Activated CD4-positive, alpha-beta T cell treated with anti-CD3 and anti-CD28 coated beads, Interleukin-2, amount 50 U/mL, for 48 hours (primary cell): ENCODE measurements at regions not wholly inside any gene's neighbourhood (a gene's known extent, or its start where the extent isn't known, plus 50 kb on each side); places are given as distances from the start of the nearest gene placed in this dataset.

Source experiments
- DNase-seq, 2 experiments: peaks; one replicate each; pipeline ENCODE4 v3.0.0-alpha.2; 2020

DNA sequence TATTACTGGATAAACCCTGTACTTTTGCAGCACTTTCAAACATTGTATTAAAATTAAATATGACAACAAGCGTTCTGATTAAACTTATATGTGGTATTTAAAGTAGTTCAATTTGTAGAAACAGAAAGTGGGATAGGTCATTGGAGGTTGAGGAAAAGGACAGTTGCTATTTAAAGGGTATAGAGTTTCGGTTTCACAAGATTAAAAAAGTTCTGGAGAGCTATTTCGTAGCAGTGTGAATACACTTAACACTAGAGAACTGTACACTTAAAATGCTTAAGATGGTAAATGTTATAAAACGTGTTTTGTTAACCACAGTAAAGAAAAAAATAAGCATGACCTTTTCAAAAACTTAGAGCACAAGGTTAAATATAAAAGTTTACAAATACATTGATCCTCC, 382.1 kb downstream of the BRINP1 start:
- no peak for DNase-seq

- DNase-seq, result no peak
These were observed 378.3 kb downstream of the BRINP1 start for GRCh38 chr9:118990949-118991348.

DNA sequence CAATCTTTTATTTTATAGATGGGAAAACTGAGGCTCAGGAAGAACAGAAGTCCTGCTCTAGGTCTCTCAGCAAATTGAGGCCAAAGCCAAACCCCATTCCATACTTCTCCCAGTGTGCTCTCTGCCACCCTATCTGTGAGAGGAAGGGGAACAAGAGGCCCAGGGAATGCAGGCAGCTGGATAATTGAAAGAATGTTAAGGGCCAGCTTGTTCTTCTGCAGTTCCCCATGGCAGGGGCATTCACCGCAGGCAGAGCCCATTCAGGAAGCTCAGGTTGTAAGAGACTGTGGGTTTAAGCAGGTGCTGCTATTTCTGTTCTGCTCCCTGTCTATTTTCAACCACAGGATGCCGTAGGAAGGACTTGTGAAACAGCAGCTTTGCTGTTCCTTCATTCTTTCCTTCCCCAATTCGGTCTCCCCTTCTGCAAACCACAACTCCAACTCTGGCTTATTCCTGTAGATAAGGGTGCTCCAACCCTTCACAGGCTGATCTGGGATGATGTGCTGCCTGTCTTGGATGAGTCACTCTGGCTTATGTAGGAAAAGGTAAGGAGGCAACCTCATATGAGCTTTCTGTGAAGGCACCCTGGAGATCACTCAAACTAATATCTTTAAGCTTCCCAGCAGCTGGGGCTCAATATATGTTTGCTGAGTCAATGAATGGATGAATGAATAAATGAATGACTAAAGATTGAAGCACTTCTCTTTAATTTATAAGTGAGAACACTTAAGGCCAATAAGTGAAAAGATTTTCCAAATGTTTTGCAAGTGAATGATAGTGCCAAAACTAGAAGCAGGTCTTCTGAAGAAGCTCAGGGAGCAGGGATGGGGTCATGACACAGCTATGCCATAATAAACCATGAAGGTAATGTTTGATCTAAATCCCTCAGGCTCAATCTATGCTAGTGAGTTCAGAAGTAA, 377.6 kb downstream of the BRINP1 start:
- no peak for DNase-seq

DNA sequence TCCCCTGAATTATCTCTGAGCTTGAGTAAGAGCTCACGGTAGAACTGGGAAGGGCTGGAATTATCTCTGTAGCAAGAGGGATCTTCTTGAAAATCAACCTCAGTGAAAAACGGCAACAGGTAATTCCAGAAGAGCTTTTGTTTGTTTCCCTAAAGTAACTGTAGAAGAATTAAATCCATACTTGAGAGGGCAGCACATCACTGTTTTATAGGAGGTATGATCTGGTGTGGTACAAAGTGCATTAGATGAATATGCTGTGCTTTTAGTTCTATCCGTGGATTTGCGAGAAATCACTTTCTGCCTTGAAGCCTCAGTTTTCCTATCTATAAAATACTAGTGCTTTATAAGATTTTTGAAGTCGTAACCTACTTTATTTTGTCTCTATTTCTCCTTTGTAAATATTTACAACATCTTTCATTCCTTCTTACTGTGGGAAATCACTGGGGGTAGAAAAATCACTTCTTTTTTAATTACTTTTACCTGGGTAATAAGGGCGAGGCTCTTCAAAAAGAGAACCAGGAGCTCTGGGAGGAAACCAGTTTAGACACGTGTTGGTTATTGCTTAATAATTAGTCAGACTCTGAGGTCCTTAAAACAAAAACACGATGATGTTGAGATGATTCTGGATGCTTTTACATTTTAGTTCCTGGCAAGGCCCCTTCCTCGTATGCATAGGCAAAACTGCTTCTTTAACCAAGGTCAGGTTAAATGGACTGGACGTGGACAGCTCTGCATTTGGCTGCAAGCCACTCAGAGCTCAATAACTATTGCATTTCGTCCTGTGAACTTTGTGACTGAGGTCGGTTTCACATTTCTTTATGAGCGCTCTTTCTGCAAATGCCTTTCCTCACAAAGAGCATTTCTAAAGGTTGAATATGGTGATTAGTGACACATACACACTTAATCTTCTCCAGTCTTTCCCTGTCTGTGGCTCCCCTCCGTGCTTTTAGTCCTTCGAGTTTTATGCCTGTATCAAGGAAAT, 376.1 kb downstream of the BRINP1 start:
- no peak for DNase-seq

DNA sequence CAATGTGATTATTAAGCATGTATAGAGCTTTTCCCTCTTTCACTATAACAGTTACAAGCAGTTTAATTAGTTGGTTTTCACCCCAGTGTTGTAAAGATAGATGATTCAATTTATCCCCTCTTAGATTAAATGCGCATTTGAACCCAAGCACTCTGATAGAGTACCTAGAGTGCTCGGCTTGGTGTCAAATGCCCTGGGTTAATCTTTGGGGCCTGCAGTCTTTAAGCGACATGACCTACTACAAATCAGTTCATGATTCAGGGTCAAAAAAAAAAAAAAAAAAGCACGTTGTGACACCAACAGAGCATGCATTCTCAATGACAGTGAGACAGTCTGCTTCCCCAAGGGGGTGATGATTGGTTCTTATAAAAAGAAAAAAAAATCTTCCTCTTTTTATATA, 375.3 kb downstream of the BRINP1 start:
- DNase-seq, result no peak

DNA sequence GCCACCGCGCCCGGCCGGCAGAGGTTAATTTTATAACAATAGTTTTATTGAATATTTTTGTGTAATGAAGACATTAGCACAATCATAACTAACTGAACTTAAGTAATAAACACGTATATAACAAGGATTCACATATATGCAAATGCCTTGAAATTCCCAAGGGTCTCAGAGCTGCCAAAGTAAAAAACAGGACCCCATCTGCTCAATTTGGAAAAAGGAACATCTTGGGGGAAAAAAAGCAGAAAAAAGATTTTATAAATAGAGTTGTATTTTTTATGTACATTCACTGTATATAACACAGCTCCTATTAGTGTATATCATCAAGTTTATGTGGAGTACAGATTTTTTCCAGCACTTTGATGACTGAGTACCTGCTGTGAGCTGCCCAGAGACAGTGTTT, 366.7 kb downstream of the BRINP1 start:
- no peak for DNase-seq

GRCh38 chr9:119003201-119003611, 366.0 kb downstream of the BRINP1 start:
- no peak for DNase-seq

GRCh38 chr9:119003882-119004617, 365.2 kb downstream of the BRINP1 start:
- DNase-seq, result no peak

- no peak for DNase-seq
These were observed 364.6 kb downstream of the BRINP1 start for GRCh38 chr9:119004618-119004990.

DNA sequence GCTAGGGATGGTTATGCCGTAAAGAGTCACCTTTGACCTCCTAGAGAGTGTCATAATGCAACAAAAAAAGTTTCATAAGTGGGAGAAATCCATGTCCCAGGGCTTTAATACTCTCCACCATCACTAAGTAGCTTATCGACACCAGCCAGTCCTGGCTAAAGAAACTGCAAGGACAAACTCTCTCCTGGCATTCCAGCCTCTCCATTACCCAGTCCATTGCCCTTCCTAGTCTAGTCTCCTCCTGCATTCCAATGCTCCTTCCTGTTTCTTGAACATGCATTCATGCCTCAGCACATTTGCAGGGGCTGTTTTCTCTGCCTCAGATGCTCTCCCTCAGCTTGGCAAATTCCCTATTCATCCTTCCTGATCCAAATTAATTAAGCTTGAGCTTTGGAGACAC, 364.1 kb downstream of the BRINP1 start:
- DNase-seq, result no peak

GRCh38 chr9:119009249-119009648, 360.0 kb downstream of the BRINP1 start:
- DNase-seq, result no peak

DNA sequence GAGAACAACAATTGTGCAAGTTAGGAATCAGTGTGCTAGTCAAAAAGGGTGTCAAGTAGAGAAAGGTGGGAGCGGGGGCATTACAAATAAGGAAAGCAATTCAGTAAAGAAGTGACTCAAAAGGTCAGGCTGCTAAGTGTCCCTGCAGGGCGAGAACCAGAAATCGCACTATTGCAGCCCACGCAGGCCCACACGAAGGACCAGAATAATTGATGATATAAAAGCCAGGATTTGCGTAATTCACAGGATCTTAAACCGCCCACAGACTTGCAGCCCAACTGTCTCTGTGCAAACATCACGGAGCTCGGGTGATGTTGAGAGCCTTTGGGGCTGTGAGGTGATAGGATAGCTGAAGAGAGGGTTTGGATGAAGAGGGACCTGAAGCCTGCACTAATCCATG, 349.0 kb downstream of the BRINP1 start:
- no peak for DNase-seq

- no peak for DNase-seq
These were observed 348.4 kb downstream of the BRINP1 start for GRCh38 chr9:119020730-119021333.

DNA sequence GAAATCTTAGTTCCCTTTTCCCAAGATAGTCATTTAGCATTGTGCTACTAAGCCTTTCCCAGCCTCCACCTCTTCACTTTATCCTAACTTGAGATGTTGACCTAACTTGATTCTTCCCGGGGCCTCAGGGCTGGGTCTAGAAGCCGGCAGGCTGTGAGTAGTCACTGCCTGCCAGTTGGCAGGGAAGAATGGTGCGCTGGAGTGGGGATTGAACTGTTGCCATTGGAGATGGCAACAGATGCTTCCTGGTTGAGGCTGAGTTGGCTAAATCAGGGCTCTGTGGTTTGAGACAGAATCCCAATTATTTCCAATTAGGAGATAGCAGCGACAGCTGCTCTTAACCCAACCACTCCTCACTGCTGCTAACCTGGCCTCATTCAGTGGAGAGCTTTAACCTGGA, 343.1 kb downstream of the BRINP1 start:
- DNase-seq, result no peak

DNA sequence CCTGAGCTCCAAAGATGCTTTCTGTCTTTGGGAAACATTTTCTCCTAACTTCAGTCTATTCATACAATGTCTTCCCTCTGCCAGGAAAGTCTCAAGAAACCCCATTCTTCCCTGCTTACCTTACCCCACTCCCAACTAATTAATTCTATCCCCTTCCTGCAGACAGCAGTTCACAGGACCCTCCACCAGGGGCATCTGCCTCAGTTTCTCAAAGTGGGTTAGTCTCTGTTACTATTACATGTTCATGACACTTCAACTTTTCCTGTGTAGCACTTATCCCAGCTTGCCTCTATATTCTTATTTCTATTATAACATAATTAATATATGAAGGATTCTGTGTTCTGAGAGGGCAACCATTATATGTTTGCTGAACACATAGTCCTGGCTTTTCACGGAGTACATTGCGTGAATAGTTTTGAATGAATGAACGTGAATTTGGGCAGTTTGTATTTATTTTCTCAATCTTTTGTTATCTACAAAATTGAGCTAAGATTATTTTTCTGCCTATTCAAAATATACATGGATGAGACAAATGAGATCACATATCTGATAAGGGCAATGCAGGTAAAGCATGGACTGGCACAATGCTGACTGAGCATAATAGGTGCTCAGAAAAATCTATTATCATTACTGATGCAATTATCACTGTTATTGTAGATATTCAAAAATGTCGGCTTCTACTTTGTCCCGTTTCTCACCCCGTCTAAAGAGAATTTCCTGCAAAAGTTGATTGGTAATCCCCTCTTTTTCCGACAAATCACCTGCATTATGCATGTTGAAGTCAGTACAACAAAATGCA, 341.1 kb downstream of the BRINP1 start:
- DNase-seq, result no peak

DNA sequence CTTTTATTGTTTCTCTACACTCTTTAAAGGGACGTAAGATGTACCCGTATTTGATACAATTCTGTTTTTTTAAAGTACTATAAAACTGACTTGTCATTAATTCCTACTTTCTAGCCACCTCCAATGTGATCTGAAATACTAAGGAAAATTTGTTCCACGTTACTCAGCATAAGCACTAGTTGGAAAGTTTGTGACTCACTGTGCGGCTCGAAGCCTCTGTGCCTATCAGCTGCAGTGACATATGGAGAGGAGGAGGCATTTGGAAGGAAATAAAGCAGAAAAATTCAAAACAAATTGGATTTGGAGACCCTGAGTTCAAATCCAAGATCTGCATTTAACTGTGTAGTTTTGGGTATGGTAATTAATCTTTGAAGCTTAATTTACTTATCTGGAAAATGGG, 339.3 kb downstream of the BRINP1 start:
- no peak for DNase-seq

GRCh38 chr9:119033596-119033995, 335.6 kb downstream of the BRINP1 start:
- DNase-seq, result no peak

GRCh38 chr9:119036969-119037368, 332.3 kb downstream of the BRINP1 start:
- no peak for DNase-seq

- DNase-seq, result no peak
These were observed 325.2 kb downstream of the BRINP1 start for GRCh38 chr9:119043996-119044395.

- DNase-seq, result no peak
These were observed 324.4 kb downstream of the BRINP1 start for GRCh38 chr9:119044806-119045205.

GRCh38 chr9:119047513-119048307, 321.5 kb downstream of the BRINP1 start:
- no peak for DNase-seq
